ENCODE measurements at regions not wholly inside any gene's neighbourhood (a gene's known extent, or its start where the extent isn't known, plus 50 kb on each side); places are given as distances from the start of the nearest gene placed in this dataset.

GRCh38 chr4:73341454-73341853 is 62.6 kb upstream of the ALB start:
- CTCF ChIA-PET, result interaction anchor here (1.0 to 1.5 kb wide), 3 partner anchors 105 to 793 kb away, joined by 3 to 9 read pairs (median 4); no protein-coding TSS in a partner anchor
- POLR2A ChIA-PET, result no interaction called here
- DNase-seq (ENCODE audit: low read depth, low spot score) (peak; percentile 35), ATAC-seq (peak; percentile 79; the same call in 1 of the 2 replicates)
- Histone ChIP-seq H3K9me3 (ENCODE audit: control insufficient read depth, insufficient read depth, low read depth, low read length) (no peaks in the 10 kb centered on the region), H3K27me3 (ENCODE audit: control insufficient read depth, insufficient read depth, low read length) (no peaks in the 10 kb centered on the region), H3K4me3 (ENCODE audit: low read depth in 2 of 2, low read length in 2 of 2) (no peak overlapping the region), H3K4me1 (ENCODE audit: control insufficient read depth, insufficient read depth, low read length) (no peaks in the 10 kb centered on the region), H3K27ac (ENCODE audit: low read length) (no peak overlapping the region), H3K36me3 (ENCODE audit: control insufficient read depth, insufficient read depth, low read length) (no peaks in the 10 kb centered on the region)
- intact Hi-C loops (cut with micrococcal nuclease; ENCODE audit: unreplicated experiment), result loop anchor here (1.0 to 10.0 kb wide), 3 partner anchors 105 to 793 kb away; no protein-coding TSS in a partner anchor
- in situ Hi-C loops (cut with HindIII; ENCODE audit: low pct_unique_long_range_greater_than_20kb, low sequenced_read_pairs), result no loop called here
- TF ChIP-seq CTCF (IDR thresholded peaks at IDR 0.05) (peak; percentile 64), TCF7L2 (IDR thresholded peaks at IDR 0.05; ENCODE audit: low read depth, low read length) (no peak)
- BruUV-seq (replicated peaks), result no TSS peak

- in situ Hi-C loops (cut with HindIII; ENCODE audit: low pct_unique_long_range_greater_than_20kb, low sequenced_read_pairs), result no loop called here
Measured at GRCh38 chr4:73340917-73341316, 63.2 kb upstream of the ALB start.

More at GRCh38 chr4:73340917-73341316, 63.2 kb upstream of the ALB start:
- no peak for TF ChIP-seq CTCF (IDR thresholded peaks at IDR 0.05)
- TF ChIP-seq REST (IDR thresholded peaks at IDR 0.05; ENCODE audit: insufficient read depth in 1 of 2, low read depth in 2 of 2, low read length in 1 of 2), result no peak
- TF ChIP-seq SIN3A (IDR thresholded peaks at IDR 0.05; ENCODE audit: borderline replicate concordance, insufficient read depth, low read depth, low read length), result no peak
- Histone ChIP-seq H3K36me3 (ENCODE audit: control insufficient read depth, insufficient read depth, low read length) (no peaks in the 10 kb centered on the region), H3K27me3 (ENCODE audit: control insufficient read depth, insufficient read depth, low read length) (no peaks in the 10 kb centered on the region), H3K4me1 (ENCODE audit: control insufficient read depth, insufficient read depth, low read length) (no peaks in the 10 kb centered on the region), H3K27ac (ENCODE audit: low read length) (no peak overlapping the region), H3K4me3 (ENCODE audit: low read depth in 2 of 2, low read length in 2 of 2) (no peak overlapping the region), H3K9me3 (ENCODE audit: control insufficient read depth, insufficient read depth, low read depth, low read length) (no peaks in the 10 kb centered on the region)
- ChIA-PET CTCF (interaction anchor here (0.6 to 1.5 kb wide), 3 partner anchors 105 to 975 kb away, joined by 4 to 9 read pairs (median 5); no protein-coding TSS in a partner anchor), POLR2A (no interaction called here)
- DNase-seq (ENCODE audit: low read depth, low spot score) (no peak), ATAC-seq (no peak)
- no TSS peak for BruUV-seq (replicated peaks)
- intact Hi-C loops (cut with micrococcal nuclease; ENCODE audit: unreplicated experiment), result loop anchor here (1.0 to 10.0 kb wide), 3 partner anchors 105 to 794 kb away; no protein-coding TSS in a partner anchor

Data from Panc1 (cell line).